H9 (cell line): ENCODE measurements at regions not wholly inside any gene's neighbourhood (a gene's known extent, or its start where the extent isn't known, plus 50 kb on each side); places are given as distances from the start of the nearest gene placed in this dataset.

Source experiments
- DNase-seq: peaks from one replicate; pipeline ENCODE4 v3.0.0-alpha.2; 2017
- H2AFZ ChIP-seq: one replicate; pipeline ENCODE4 v1.6.1; 2013; ENCODE audit warnings: mild to moderate bottlenecking, low read length, control low read depth, moderate library complexity
- H2AK5ac ChIP-seq: 2 replicates; pipeline ENCODE4 v1.6.1; 2013; ENCODE audit warnings: low read length, control low read depth, mixed read lengths; ENCODE audit not compliant: insufficient read length
- H2BK120ac ChIP-seq: one replicate; pipeline ENCODE4 v1.6.1; 2013; ENCODE audit warnings: low read depth, mild to moderate bottlenecking, low read length, control low read depth, inconsistent platforms; ENCODE audit not compliant: poor library complexity, severe bottlenecking
- H2BK12ac ChIP-seq: 2 replicates; pipeline ENCODE4 v1.6.1; 2013; ENCODE audit warnings: low read length, control low read depth, mixed read lengths, low read depth; ENCODE audit not compliant: insufficient read length
- H2BK15ac ChIP-seq: 2 replicates; pipeline ENCODE4 v1.6.1; 2013; ENCODE audit warnings: low read depth, low read length, control low read depth
- H2BK20ac ChIP-seq: one replicate; pipeline ENCODE4 v1.6.1; 2013; ENCODE audit warnings: low read depth, mild to moderate bottlenecking, low read length, control low read depth, inconsistent platforms; ENCODE audit not compliant: poor library complexity, severe bottlenecking
- H2BK5ac ChIP-seq: 2 replicates; pipeline ENCODE4 v1.6.1; 2013; ENCODE audit warnings: low read length, control low read depth, mixed read lengths; ENCODE audit not compliant: insufficient read length
- H3K14ac ChIP-seq: 2 replicates; pipeline ENCODE4 v1.6.1; 2013; ENCODE audit warnings: low read length, control low read depth; ENCODE audit not compliant: insufficient read depth
- H3K18ac ChIP-seq: 2 replicates; pipeline ENCODE4 v1.6.1; 2013; ENCODE audit warnings: low read depth, mild to moderate bottlenecking, mixed read lengths, low read length, control low read depth; ENCODE audit not compliant: insufficient read length
- H3K23ac ChIP-seq: 2 replicates; pipeline ENCODE4 v1.6.1; 2013; ENCODE audit warnings: low read length, control low read depth, mixed read lengths, low read depth; ENCODE audit not compliant: insufficient read length
- H3K23me2 ChIP-seq: 2 replicates; pipeline ENCODE4 v1.6.1; 2013; ENCODE audit warnings: low read depth, mild to moderate bottlenecking, mixed read lengths, low read length, control low read depth; ENCODE audit not compliant: insufficient read length, poor library complexity, severe bottlenecking
- H3K27ac ChIP-seq: 2 replicates; pipeline ENCODE4 v1.5.1; 2013; ENCODE audit warnings: low read length, control low read depth, mixed read lengths, low read depth; ENCODE audit not compliant: insufficient read length
- H3K27me3 ChIP-seq: 2 replicates; pipeline ENCODE4 v1.6.1; 2013; ENCODE audit warnings: low read length, control low read depth, inconsistent platforms; ENCODE audit not compliant: insufficient read depth
- H3K4ac ChIP-seq: 2 replicates; pipeline ENCODE4 v1.6.1; 2013; ENCODE audit warnings: low read depth, mild to moderate bottlenecking, control low read depth, inconsistent platforms, low read length, moderate library complexity
- H3K4me1 ChIP-seq: 2 replicates; pipeline ENCODE4 v1.6.1; 2013; ENCODE audit warnings: low read length, control low read depth, inconsistent platforms; ENCODE audit not compliant: insufficient read depth
- H3K4me2 ChIP-seq: 2 replicates; pipeline ENCODE4 v1.6.1; 2013; ENCODE audit warnings: low read length, control low read depth, mixed read lengths; ENCODE audit not compliant: insufficient read length, insufficient read depth
- H3K56ac ChIP-seq: 2 replicates; pipeline ENCODE4 v1.6.1; 2013; ENCODE audit warnings: low read depth, mild to moderate bottlenecking, mixed read lengths, low read length, control low read depth; ENCODE audit not compliant: insufficient read length
- H3K79me1 ChIP-seq: 2 replicates; pipeline ENCODE4 v1.6.1; 2013; ENCODE audit warnings: low read depth, mild to moderate bottlenecking, moderate library complexity, low read length, control low read depth, inconsistent platforms; ENCODE audit not compliant: insufficient read depth, poor library complexity, severe bottlenecking
- H3K79me2 ChIP-seq: 2 replicates; pipeline ENCODE4 v1.6.1; 2013; ENCODE audit warnings: low read length, control low read depth, inconsistent platforms; ENCODE audit not compliant: insufficient read depth
- H3K9ac ChIP-seq: 2 replicates; pipeline ENCODE4 v1.6.1; 2013; ENCODE audit warnings: low read length, control low read depth, mixed read lengths; ENCODE audit not compliant: insufficient read length; ENCODE audit errors: extremely low read depth
- H3K9me3 ChIP-seq: one replicate; pipeline ENCODE4 v1.6.1; 2013; ENCODE audit warnings: low read depth, low read length, inconsistent platforms; ENCODE audit not compliant: control insufficient read depth
- H3T11ph ChIP-seq: one replicate; pipeline ENCODE4 v1.6.1; 2013; ENCODE audit warnings: mild to moderate bottlenecking, low read length, control low read depth, inconsistent platforms
- H4K20me1 ChIP-seq: one replicate; pipeline ENCODE4 v1.6.1; 2013; ENCODE audit not compliant: control insufficient read depth, insufficient read length, insufficient read depth
- H4K5ac ChIP-seq: 2 replicates; pipeline ENCODE4 v1.6.1; 2013; ENCODE audit warnings: low read depth, mild to moderate bottlenecking, mixed read lengths, low read length, control low read depth; ENCODE audit not compliant: insufficient read length
- H4K8ac ChIP-seq: replicated peaks from 2 replicates; pipeline ENCODE4 v1.6.1; 2013; ENCODE audit warnings: low read length, control low read depth, mixed read lengths, low read depth; ENCODE audit not compliant: insufficient read length
- H4K91ac ChIP-seq: 2 replicates; pipeline ENCODE4 v1.6.1; 2013; ENCODE audit warnings: low read depth, mild to moderate bottlenecking, moderate library complexity, mixed read lengths, low read length, control low read depth; ENCODE audit not compliant: insufficient read length
- H3K27ac Mint-ChIP-seq, 3 experiments: 2 replicates in 2 of 3; 3 replicates in 1 of 3; pipeline ENCODE4 v1.8.0; 2020 to 2021; ENCODE audit warnings: mixed read lengths in 3 of 3, mild to moderate bottlenecking in 1 of 3, moderate library complexity in 1 of 3
- H3K27me3 Mint-ChIP-seq: 2 replicates; pipeline ENCODE4 v1.8.0; 2021; ENCODE audit warnings: low read depth, mild to moderate bottlenecking, moderate library complexity, mixed read lengths
- H3K36me3 Mint-ChIP-seq, 3 experiments: 2 replicates in 2 of 3; 3 replicates in 1 of 3; pipeline ENCODE4 v1.8.0; 2020 to 2021; ENCODE audit warnings: low read depth in 3 of 3, mixed read lengths in 3 of 3; ENCODE audit not compliant: insufficient read depth in 1 of 3
- H3K4me1 Mint-ChIP-seq, 2 experiments: 2 replicates each; pipeline ENCODE4 v1.8.0; 2020; ENCODE audit warnings: mixed read lengths in 2 of 2
- H3K4me3 Mint-ChIP-seq, 2 experiments: 2 replicates in 1 of 2; 3 replicates in 1 of 2; pipeline ENCODE4 v1.8.0; 2020 to 2021; ENCODE audit warnings: mild to moderate bottlenecking in 2 of 2, mixed read lengths in 2 of 2, moderate library complexity in 1 of 2
- H3K9me3 Mint-ChIP-seq, 2 experiments: 2 replicates in 1 of 2; 3 replicates in 1 of 2; pipeline ENCODE4 v1.8.0; 2020; ENCODE audit warnings: mild to moderate bottlenecking in 2 of 2, mixed read lengths in 2 of 2, moderate library complexity in 1 of 2
- CTCF ChIP-seq: fragments of 200-600 bp; sonication (generic); conservative IDR thresholded peaks from 3 replicates; pipeline ENCODE4 v1.8.0; 2021; ENCODE audit warnings: antibody characterized with exemption, mild to moderate bottlenecking
- WGBS: extraction: QIAGEN DNeasy Blood & Tissue Kit; methylation state at CpG from one replicate; pipeline ENCODE4 v1.1.7; 2013; ENCODE audit warnings: missing lambda C conversion rate, low lambda C conversion rate, mixed read lengths; ENCODE audit not compliant: insufficient read length; ENCODE audit errors: extremely low coverage; 5-methylcytosine and 5-hydroxymethylcytosine counted together

GRCh38 chr6:11357285-11357684, 124.8 kb upstream of the NEDD9 start:
- no peak overlapping the region for H2AFZ ChIP-seq
- H3K9me3 Mint-ChIP-seq, result no peaks in the 10 kb centered on the region; a peak in 2 of 5 replicates

More at GRCh38 chr6:11357285-11357684, 124.8 kb upstream of the NEDD9 start:
- Mint-ChIP-seq H3K4me3 (no peak overlapping the region), H3K27me3 (no peaks in the 10 kb centered on the region), H3K27ac (no peak overlapping the region), H3K4me1 (peaks cover 2 to 5% of the 10 kb centered on the region in 2 experiments; a peak in 1 of 4 replicates), H3K36me3 (no peaks in the 10 kb centered on the region; a peak in 1 of 7 replicates)
- Histone ChIP-seq H3K18ac (no peak overlapping the region), H3K14ac (no peak overlapping the region), H3K23me2 (no peaks in the 10 kb centered on the region), H2AK5ac (no peak overlapping the region), H4K5ac (no peak overlapping the region), H2BK20ac (no peak overlapping the region), H3K56ac (no peak overlapping the region), H4K8ac (no peak overlapping the region), H3K79me1 (no peaks in the 10 kb centered on the region), H3K9me3 (no peaks in the 10 kb centered on the region), H2BK5ac (no peak overlapping the region), H3K23ac (no peak overlapping the region), H4K91ac (no peak overlapping the region), H3K79me2 (peaks cover 1% of the 10 kb centered on the region; the same call in 1 of the 2 replicates), H3K27ac (no peak overlapping the region), H3K4ac (no peak overlapping the region), H2BK15ac (no peak overlapping the region), H2BK12ac (no peak overlapping the region), H4K20me1 (no peaks in the 10 kb centered on the region), H3K4me1 (no peaks in the 10 kb centered on the region), H3K9ac (no peak overlapping the region), H3K27me3 (no peaks in the 10 kb centered on the region), H3T11ph (no peak overlapping the region), H3K4me2 (no peak overlapping the region), H2BK120ac (no peak overlapping the region)
- DNase-seq, result no peak
- WGBS, result no CpG with 5 or more reads among the region's 7 CpGs
- no peak for TF ChIP-seq CTCF
